ENCODE measurements at regions not wholly inside any gene's neighbourhood (a gene's known extent, or its start where the extent isn't known, plus 50 kb on each side); places are given as distances from the start of the nearest gene placed in this dataset.

- H3K9me3 ChIP-seq: no peaks in the 10 kb centered on the region
- POLR2A ChIA-PET: no interaction called here
- no peak overlapping the region for H3K4me3 ChIP-seq (ENCODE audit: low read depth, low read length)
- Mint-ChIP-seq H3K9me3 (ENCODE audit: unreplicated experiment) (no peaks in the 10 kb centered on the region), H3K27ac (ENCODE audit: unreplicated experiment) (no peak overlapping the region), H3K4me1 (ENCODE audit: low read depth, unreplicated experiment) (no peaks in the 10 kb centered on the region), H3K4me3 (ENCODE audit: unreplicated experiment) (no peak overlapping the region), H3K36me3 (ENCODE audit: insufficient read depth, unreplicated experiment) (no peaks in the 10 kb centered on the region), H3K27me3 (ENCODE audit: insufficient read depth, unreplicated experiment) (peaks cover 15% of the 10 kb centered on the region)
- H3K27me3 ChIP-seq (replicated peaks; ENCODE audit: control insufficient read depth, insufficient read depth, low read length): no peaks in the 10 kb centered on the region; the same call in 1 of the 2 replicates
- intact Hi-C loops (cut with micrococcal nuclease; ENCODE audit: unreplicated experiment): no loop called here
- CTCF ChIA-PET: no interaction called here
- no peak for DNase-seq
- BruUV-seq (replicated peaks): no TSS peak
- H3K4me1 ChIP-seq: no peaks in the 10 kb centered on the region
- no peaks in the 10 kb centered on the region for H3K36me3 ChIP-seq (ENCODE audit: control insufficient read depth, insufficient read depth, low read length)
- TF ChIP-seq, protein P1, sequence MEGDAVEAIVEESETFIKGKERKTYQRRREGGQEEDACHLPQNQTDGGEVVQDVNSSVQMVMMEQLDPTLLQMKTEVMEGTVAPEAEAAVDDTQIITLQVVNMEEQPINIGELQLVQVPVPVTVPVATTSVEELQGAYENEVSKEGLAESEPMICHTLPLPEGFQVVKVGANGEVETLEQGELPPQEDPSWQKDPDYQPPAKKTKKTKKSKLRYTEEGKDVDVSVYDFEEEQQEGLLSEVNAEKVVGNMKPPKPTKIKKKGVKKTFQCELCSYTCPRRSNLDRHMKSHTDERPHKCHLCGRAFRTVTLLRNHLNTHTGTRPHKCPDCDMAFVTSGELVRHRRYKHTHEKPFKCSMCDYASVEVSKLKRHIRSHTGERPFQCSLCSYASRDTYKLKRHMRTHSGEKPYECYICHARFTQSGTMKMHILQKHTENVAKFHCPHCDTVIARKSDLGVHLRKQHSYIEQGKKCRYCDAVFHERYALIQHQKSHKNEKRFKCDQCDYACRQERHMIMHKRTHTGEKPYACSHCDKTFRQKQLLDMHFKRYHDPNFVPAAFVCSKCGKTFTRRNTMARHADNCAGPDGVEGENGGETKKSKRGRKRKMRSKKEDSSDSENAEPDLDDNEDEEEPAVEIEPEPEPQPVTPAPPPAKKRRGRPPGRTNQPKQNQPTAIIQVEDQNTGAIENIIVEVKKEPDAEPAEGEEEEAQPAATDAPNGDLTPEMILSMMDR (IDR thresholded peaks at IDR 0.05; ENCODE audit: insufficient read depth in 1 of 2, low read depth in 1 of 2, low read length in 1 of 2, severe bottlenecking in 1 of 2, unreplicated experiment in 1 of 2): no peak
These were observed 84.5 kb upstream of the RALGAPA2 start for GRCh38 chr20:20796766-20797440.

- no peaks in the 10 kb centered on the region for H3K4me1 ChIP-seq
- CTCF ChIA-PET: no interaction called here
- no peaks in the 10 kb centered on the region for H3K9me3 Mint-ChIP-seq (ENCODE audit: unreplicated experiment)
- TF ChIP-seq, protein P1 (IDR thresholded peaks at IDR 0.05; ENCODE audit: insufficient read depth in 1 of 2, low read depth in 1 of 2, low read length in 1 of 2, severe bottlenecking in 1 of 2, unreplicated experiment in 1 of 2): no peak
- H3K4me3 ChIP-seq (ENCODE audit: low read depth, low read length): no peak overlapping the region
- H3K9me3 ChIP-seq: no peaks in the 10 kb centered on the region
- peaks cover 15% of the 10 kb centered on the region for H3K27me3 Mint-ChIP-seq (ENCODE audit: insufficient read depth, unreplicated experiment)
- H3K36me3 Mint-ChIP-seq (ENCODE audit: insufficient read depth, unreplicated experiment): no peaks in the 10 kb centered on the region
- DNase-seq: no peak
- POLR2A ChIA-PET: no interaction called here
- H3K36me3 ChIP-seq (ENCODE audit: control insufficient read depth, insufficient read depth, low read length): no peaks in the 10 kb centered on the region
- H3K27ac Mint-ChIP-seq (ENCODE audit: unreplicated experiment): no peak overlapping the region
- intact Hi-C loops (cut with micrococcal nuclease; ENCODE audit: unreplicated experiment): no loop called here
- H3K4me1 Mint-ChIP-seq (ENCODE audit: low read depth, unreplicated experiment): no peaks in the 10 kb centered on the region
- no peaks in the 10 kb centered on the region; the same call in 1 of the 2 replicates for H3K27me3 ChIP-seq (replicated peaks; ENCODE audit: control insufficient read depth, insufficient read depth, low read length)
- no peak overlapping the region for H3K4me3 Mint-ChIP-seq (ENCODE audit: unreplicated experiment)
- no TSS peak for BruUV-seq (replicated peaks)
These were observed 83.3 kb upstream of the RALGAPA2 start for GRCh38 chr20:20795721-20796120.

GRCh38 chr20:20795119-20795518, 82.7 kb upstream of the RALGAPA2 start:
- no peaks in the 10 kb centered on the region for H3K4me1 Mint-ChIP-seq (ENCODE audit: low read depth, unreplicated experiment)
- no peaks in the 10 kb centered on the region for H3K9me3 Mint-ChIP-seq (ENCODE audit: unreplicated experiment)
- intact Hi-C loops (cut with micrococcal nuclease; ENCODE audit: unreplicated experiment): no loop called here
- Histone ChIP-seq H3K4me3 (ENCODE audit: low read depth, low read length) (no peak overlapping the region), H3K4me1 (no peaks in the 10 kb centered on the region), H3K27me3 (replicated peaks; ENCODE audit: control insufficient read depth, insufficient read depth, low read length) (no peaks in the 10 kb centered on the region; the same call in 1 of the 2 replicates), H3K9me3 (no peaks in the 10 kb centered on the region), H3K36me3 (ENCODE audit: control insufficient read depth, insufficient read depth, low read length) (no peaks in the 10 kb centered on the region)
- peaks cover 15% of the 10 kb centered on the region for H3K27me3 Mint-ChIP-seq (ENCODE audit: insufficient read depth, unreplicated experiment)
- no peak overlapping the region for H3K27ac Mint-ChIP-seq (ENCODE audit: unreplicated experiment)
- H3K4me3 Mint-ChIP-seq (ENCODE audit: unreplicated experiment): no peak overlapping the region
- POLR2A ChIA-PET: no interaction called here
- TF ChIP-seq, protein P1 (IDR thresholded peaks at IDR 0.05; ENCODE audit: insufficient read depth in 1 of 2, low read depth in 1 of 2, low read length in 1 of 2, severe bottlenecking in 1 of 2, unreplicated experiment in 1 of 2): no peak
- no peaks in the 10 kb centered on the region for H3K36me3 Mint-ChIP-seq (ENCODE audit: insufficient read depth, unreplicated experiment)
- no TSS peak for BruUV-seq (replicated peaks)
- CTCF ChIA-PET: no interaction called here
- DNase-seq: no peak
